Endothelial cell of umbilical vein (primary cell): ENCODE measurements at regions not wholly inside any gene's neighbourhood (a gene's known extent, or its start where the extent isn't known, plus 50 kb on each side); places are given as distances from the start of the nearest gene placed in this dataset.
A peak's percentile ranks its signal among the peaks of the same experiment; 100 is the strongest.

Source experiments
- BruUV-seq: library from RNA; stranded (reverse); fragments of 400-500 nt; replicated peaks from 2 replicates; lab custom pipeline; 2021; lab: Mats Ljungman, UMichigan
- CTCF ChIA-PET: fragments of 300-600, 350-600 bp; sonication (Branson Sonifier 250); formaldehyde crosslinking; loops from one replicate; lab custom pipeline; 2021; ENCODE audit warnings: antibody characterized with exemption, inconsistent platforms; lab: Charles Lee
- POLR2A ChIA-PET: fragments of 300-600, 350-600 bp; sonication (Branson Sonifier 250); formaldehyde crosslinking; loops from one replicate; lab custom pipeline; 2021; ENCODE audit warnings: antibody characterized with exemption, inconsistent platforms; lab: Charles Lee
- DNase-seq: peaks from one replicate; pipeline ENCODE4 v3.0.0-alpha.2; 2011; ENCODE audit warnings: low read depth, low spot score
- FAIRE-seq: peaks from 2 replicates; lab custom pipeline; 2011; peaks lifted over from hg19 to GRCh38; lab: Jason Lieb, UNC
- H2AFZ ChIP-seq: 2 replicates; pipeline ENCODE4 v1.6.0; 2012; ENCODE audit warnings: low read depth, low read length, control low read depth, inconsistent platforms
- H3K27ac ChIP-seq: 2 replicates; pipeline ENCODE4 v1.5.1; 2011; ENCODE audit warnings: low read depth, mild to moderate bottlenecking, control low read depth, low read length, moderate library complexity; ENCODE audit not compliant: insufficient read depth
- H3K27me3 ChIP-seq, 2 experiments: 2 replicates each; pipeline versions ENCODE4 v1.6.0 to v1.6.1; 2011; ENCODE audit warnings: low read length in 2 of 2, mixed read lengths in 1 of 2; ENCODE audit not compliant: control insufficient read depth in 2 of 2, insufficient read depth in 2 of 2
- H3K36me3 ChIP-seq, 2 experiments: 2 replicates in 1 of 2; 3 replicates in 1 of 2; pipeline ENCODE4 v1.5.1; 2011; ENCODE audit warnings: low read length in 2 of 2, mild to moderate bottlenecking in 1 of 2, moderate library complexity in 1 of 2; ENCODE audit not compliant: control insufficient read depth in 2 of 2, insufficient read depth in 2 of 2; ENCODE audit errors: extremely low read depth in 1 of 2
- H3K4me1 ChIP-seq: 3 replicates; pipeline ENCODE4 v1.5.1; 2011; ENCODE audit warnings: mild to moderate bottlenecking, low read length; ENCODE audit not compliant: control insufficient read depth, insufficient read depth; ENCODE audit errors: extremely low read depth
- H3K4me2 ChIP-seq: 2 replicates; pipeline ENCODE4 v1.6.1; 2011; ENCODE audit warnings: low read length, control low read depth, mixed read lengths; ENCODE audit not compliant: insufficient read depth
- H3K4me3 ChIP-seq, 3 experiments: fragments of 200-600 bp in 1 of 3; sonication (generic), shearing (Covaris generic) in 1 of 3; replicated peaks in 1 of 3; 2 replicates each; pipeline ENCODE4 v1.5.1; 2011 to 2016; ENCODE audit warnings: control low read depth in 3 of 3, low read length in 3 of 3, mild to moderate bottlenecking in 2 of 3, inconsistent platforms in 1 of 3, low read depth in 1 of 3, moderate library complexity in 1 of 3; ENCODE audit not compliant: insufficient read depth in 1 of 3
- H3K79me2 ChIP-seq: 2 replicates; pipeline ENCODE4 v1.6.0; 2012; ENCODE audit warnings: low read length, inconsistent platforms; ENCODE audit not compliant: control insufficient read depth, insufficient read depth
- H3K9ac ChIP-seq: replicated peaks from 2 replicates; pipeline ENCODE3; 2011; ENCODE audit warnings: low read length, control low read depth; ENCODE audit not compliant: insufficient read depth; ENCODE audit errors: extremely low read depth
- H3K9me1 ChIP-seq: replicated peaks from 3 replicates; pipeline ENCODE4 v1.6.0; 2011; ENCODE audit warnings: mild to moderate bottlenecking, low read length; ENCODE audit not compliant: control insufficient read depth, insufficient read depth; ENCODE audit errors: extremely low read depth
- H3K9me3 ChIP-seq: replicated peaks from 2 replicates; pipeline ENCODE4 v1.5.1; 2012; ENCODE audit warnings: low read length, inconsistent platforms; ENCODE audit not compliant: control insufficient read depth, insufficient read depth
- H4K20me1 ChIP-seq: replicated peaks from 2 replicates; pipeline ENCODE3; 2011; ENCODE audit warnings: mild to moderate bottlenecking, low read length; ENCODE audit not compliant: control insufficient read depth, insufficient read depth; ENCODE audit errors: extremely low read depth
- GATA2 ChIP-seq: IDR thresholded peaks from 2 replicates; pipeline ENCODE4 v1.7.0; 2011; ENCODE audit warnings: low read depth, mild to moderate bottlenecking, moderate library complexity, mixed read lengths, low read length; ENCODE audit not compliant: insufficient read length, insufficient read depth
- JUN ChIP-seq: IDR thresholded peaks from 2 replicates; pipeline ENCODE4 v1.6.1; 2011; ENCODE audit warnings: borderline replicate concordance, low read depth; ENCODE audit not compliant: insufficient read length, insufficient read depth
- POLR2A ChIP-seq: IDR thresholded peaks from 2 replicates; pipeline ENCODE4 v1.6.1; 2012; ENCODE audit warnings: low read depth, mild to moderate bottlenecking, control low read depth, low read length
- POLR2AphosphoS5 ChIP-seq: IDR thresholded peaks from 2 replicates; pipeline ENCODE4 v1.6.1; 2012; ENCODE audit warnings: low read depth, mild to moderate bottlenecking, control low read depth, low read length, moderate library complexity; ENCODE audit not compliant: insufficient read depth
- dilution Hi-C: fragments of 300-500 bp; cut with MboI; formaldehyde crosslinking; loops from one replicate; pipeline ENCODE4 v1.15.0; 2019; ENCODE audit warnings: low sequenced_read_pairs; ENCODE audit not compliant: extremely low pct_ligation_motif_present
- intact Hi-C: fragments of 100-400 bp; cut with micrococcal nuclease; formaldehyde crosslinking; loops from one replicate; pipeline ENCODE4 v1.10.0; 2022
- TF ChIP-seq, protein P1 (sequence below), 2 donors: IDR thresholded peaks; 1 replicate in 1 of 2; 2 replicates in 1 of 2; pipeline ENCODE4 v1.5.1; 2011; ENCODE audit warnings: low read length in 2 of 2, mild to moderate bottlenecking in 2 of 2, moderate library complexity in 2 of 2, control low read depth in 1 of 2, inconsistent platforms in 1 of 2, low read depth in 1 of 2; ENCODE audit not compliant: insufficient read depth in 1 of 2; ENCODE audit errors: extremely low read depth in 1 of 2
- TF ChIP-seq, protein P2 (sequence below): IDR thresholded peaks from 2 replicates; pipeline ENCODE4 v1.6.1; 2011; ENCODE audit not compliant: insufficient read depth, insufficient read length

DNA sequence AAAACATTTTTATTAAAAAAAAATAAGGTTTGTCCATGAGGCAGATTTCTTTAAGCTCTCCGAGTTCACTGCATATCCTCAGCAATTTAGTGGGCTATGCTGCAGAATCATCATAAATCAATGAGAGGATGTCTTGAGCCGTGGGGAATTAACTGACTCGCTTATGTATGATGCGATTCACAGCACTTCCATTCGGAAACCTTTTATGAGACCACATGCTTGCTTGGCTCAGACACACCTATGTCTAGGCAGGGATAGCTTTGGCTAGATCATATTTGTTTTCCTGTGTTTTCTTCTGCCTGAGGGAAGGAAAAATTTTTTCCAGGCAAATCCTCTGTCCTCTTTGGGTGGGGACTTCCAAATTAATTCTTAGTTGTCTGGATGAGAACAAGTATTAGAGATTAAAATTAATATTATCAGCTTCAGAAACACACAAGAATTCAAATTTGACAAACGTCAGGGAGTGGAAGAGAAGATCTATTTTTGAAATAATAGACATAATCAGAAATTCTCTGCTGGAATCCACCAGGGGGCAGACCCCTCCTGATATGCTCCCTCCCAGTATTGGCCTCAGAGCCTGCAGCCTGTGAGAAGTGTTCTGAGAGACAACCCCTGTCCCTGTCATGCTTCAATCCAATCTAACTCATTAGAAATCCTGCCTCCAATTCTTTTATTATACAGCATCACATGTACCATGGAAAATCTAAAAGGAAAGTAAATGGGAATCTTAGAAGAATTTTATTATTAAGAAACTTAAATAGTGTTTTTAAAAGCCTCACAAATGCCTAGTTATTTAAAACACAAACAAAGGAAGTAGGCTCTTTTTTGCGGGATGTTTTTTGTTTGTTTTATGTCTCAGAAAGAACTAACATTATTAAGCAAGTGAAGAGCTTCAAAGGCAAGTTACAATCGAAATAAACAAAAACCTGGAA is 345.1 kb upstream of the TACR3 start:
- CTCF ChIA-PET: no interaction called here
- no peaks in the 10 kb centered on the region for H3K9me3 ChIP-seq
- H4K20me1 ChIP-seq: no peaks in the 10 kb centered on the region
- no peaks in the 10 kb centered on the region for H3K79me2 ChIP-seq
- intact Hi-C loops: loop anchor here (1.0 kb wide), 1 partner anchor 795 kb away; no protein-coding TSS in a partner anchor
- no peaks in the 10 kb centered on the region for H3K36me3 ChIP-seq
- no peak overlapping the region for H2AFZ ChIP-seq
- dilution Hi-C loops: no loop called here
- TF ChIP-seq POLR2A: no peak
- TF ChIP-seq, protein P1, sequence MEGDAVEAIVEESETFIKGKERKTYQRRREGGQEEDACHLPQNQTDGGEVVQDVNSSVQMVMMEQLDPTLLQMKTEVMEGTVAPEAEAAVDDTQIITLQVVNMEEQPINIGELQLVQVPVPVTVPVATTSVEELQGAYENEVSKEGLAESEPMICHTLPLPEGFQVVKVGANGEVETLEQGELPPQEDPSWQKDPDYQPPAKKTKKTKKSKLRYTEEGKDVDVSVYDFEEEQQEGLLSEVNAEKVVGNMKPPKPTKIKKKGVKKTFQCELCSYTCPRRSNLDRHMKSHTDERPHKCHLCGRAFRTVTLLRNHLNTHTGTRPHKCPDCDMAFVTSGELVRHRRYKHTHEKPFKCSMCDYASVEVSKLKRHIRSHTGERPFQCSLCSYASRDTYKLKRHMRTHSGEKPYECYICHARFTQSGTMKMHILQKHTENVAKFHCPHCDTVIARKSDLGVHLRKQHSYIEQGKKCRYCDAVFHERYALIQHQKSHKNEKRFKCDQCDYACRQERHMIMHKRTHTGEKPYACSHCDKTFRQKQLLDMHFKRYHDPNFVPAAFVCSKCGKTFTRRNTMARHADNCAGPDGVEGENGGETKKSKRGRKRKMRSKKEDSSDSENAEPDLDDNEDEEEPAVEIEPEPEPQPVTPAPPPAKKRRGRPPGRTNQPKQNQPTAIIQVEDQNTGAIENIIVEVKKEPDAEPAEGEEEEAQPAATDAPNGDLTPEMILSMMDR (IDR thresholded peaks at IDR 0.05; ENCODE audit: extremely low read depth in 1 of 2, insufficient read depth in 1 of 2, low read depth in 1 of 2, low read length in 2 of 2): peak in 1 of 2 donors; percentile 22
- POLR2A ChIA-PET: no interaction called here
- H3K27me3 ChIP-seq: no peaks in the 10 kb centered on the region
- no peak overlapping the region for H3K9ac ChIP-seq
- H3K4me1 ChIP-seq: no peaks in the 10 kb centered on the region
- peak; percentile 4 for DNase-seq
- H3K4me3 ChIP-seq: no peak overlapping the region
- no peak overlapping the region for H3K27ac ChIP-seq
- no peak for FAIRE-seq
- H3K9me1 ChIP-seq: no peaks in the 10 kb centered on the region
- no TSS peak for BruUV-seq
- H3K4me2 ChIP-seq: no peak overlapping the region

DNA sequence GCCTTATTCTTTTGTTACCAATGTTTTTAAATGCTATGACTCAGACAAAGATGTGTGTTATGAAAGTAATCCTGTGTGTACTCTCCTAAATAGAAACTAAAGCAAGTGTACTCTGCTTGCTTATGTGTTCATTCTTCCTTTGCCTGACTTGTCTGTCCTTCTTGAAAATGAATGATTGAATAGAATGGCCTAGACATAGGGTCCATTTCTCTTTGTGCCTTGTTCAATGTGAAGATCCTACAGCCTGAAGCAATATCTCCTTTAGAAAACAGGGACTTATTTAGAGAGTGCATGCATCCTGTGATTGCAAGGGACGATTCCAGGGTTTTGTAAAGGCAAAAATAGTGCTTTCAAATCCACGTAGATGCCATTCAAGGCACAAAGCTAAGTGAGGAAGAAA is 343.6 kb upstream of the TACR3 start:
- Histone ChIP-seq H3K27me3 (no peaks in the 10 kb centered on the region), H3K79me2 (no peaks in the 10 kb centered on the region), H3K27ac (no peak overlapping the region), H3K4me3 (no peak overlapping the region), H3K9ac (no peak overlapping the region), H3K9me3 (no peaks in the 10 kb centered on the region), H4K20me1 (no peaks in the 10 kb centered on the region), H3K36me3 (no peaks in the 10 kb centered on the region), H3K4me2 (no peak overlapping the region), H2AFZ (no peak overlapping the region), H3K9me1 (no peaks in the 10 kb centered on the region), H3K4me1 (no peaks in the 10 kb centered on the region)
- DNase-seq (no peak), FAIRE-seq (no peak)
- dilution Hi-C loops (no loop called here), intact Hi-C loops (no loop called here)
- POLR2A ChIA-PET: no interaction called here
- BruUV-seq: no TSS peak
- no peak for TF ChIP-seq JUN
- TF ChIP-seq POLR2AphosphoS5: no peak
- TF ChIP-seq, protein P1 (IDR thresholded peaks at IDR 0.05; ENCODE audit: extremely low read depth in 1 of 2, insufficient read depth in 1 of 2, low read depth in 1 of 2, low read length in 2 of 2): no peak
- no peak for TF ChIP-seq GATA2
- TF ChIP-seq, protein P2, sequence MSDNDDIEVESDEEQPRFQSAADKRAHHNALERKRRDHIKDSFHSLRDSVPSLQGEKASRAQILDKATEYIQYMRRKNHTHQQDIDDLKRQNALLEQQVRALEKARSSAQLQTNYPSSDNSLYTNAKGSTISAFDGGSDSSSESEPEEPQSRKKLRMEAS: no peak
- CTCF ChIA-PET: no interaction called here
